ENCODE measurements at regions not wholly inside any gene's neighbourhood (a gene's known extent, or its start where the extent isn't known, plus 50 kb on each side); places are given as distances from the start of the nearest gene placed in this dataset.

DNA sequence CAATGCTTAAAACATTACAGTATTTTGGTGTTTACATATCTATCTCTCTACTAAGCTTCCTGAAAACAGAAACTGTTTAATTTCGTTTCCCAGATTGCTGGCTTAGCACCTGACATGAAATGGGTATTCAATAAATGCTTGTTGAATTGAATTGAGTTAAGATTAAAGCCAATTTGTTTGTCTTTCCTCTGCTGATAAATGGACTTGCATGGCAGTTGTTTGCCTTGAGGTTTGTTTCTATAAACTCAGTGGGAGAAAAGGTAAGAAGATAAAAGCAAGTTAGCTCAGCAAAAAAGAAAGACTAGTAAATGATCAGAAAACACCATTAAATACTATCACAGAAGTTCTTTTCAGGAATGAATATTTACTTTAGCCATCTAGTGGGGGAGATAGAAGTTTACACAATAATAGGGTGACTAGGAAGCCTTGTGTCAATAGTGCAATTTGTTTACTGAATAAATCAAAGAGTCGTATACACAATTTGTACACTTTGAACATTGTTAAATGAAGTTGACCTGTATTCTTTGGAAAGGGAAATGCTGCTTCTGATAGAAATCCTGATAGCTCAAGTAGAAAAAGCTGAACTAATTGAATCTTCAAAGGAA is 754.5 kb upstream of the FAM98A start:
- TF ChIP-seq, protein P1, sequence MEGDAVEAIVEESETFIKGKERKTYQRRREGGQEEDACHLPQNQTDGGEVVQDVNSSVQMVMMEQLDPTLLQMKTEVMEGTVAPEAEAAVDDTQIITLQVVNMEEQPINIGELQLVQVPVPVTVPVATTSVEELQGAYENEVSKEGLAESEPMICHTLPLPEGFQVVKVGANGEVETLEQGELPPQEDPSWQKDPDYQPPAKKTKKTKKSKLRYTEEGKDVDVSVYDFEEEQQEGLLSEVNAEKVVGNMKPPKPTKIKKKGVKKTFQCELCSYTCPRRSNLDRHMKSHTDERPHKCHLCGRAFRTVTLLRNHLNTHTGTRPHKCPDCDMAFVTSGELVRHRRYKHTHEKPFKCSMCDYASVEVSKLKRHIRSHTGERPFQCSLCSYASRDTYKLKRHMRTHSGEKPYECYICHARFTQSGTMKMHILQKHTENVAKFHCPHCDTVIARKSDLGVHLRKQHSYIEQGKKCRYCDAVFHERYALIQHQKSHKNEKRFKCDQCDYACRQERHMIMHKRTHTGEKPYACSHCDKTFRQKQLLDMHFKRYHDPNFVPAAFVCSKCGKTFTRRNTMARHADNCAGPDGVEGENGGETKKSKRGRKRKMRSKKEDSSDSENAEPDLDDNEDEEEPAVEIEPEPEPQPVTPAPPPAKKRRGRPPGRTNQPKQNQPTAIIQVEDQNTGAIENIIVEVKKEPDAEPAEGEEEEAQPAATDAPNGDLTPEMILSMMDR (IDR thresholded peaks at IDR 0.05): no peak
- no peak for TF ChIP-seq POLR2A (IDR thresholded peaks at IDR 0.05)
